Stomach (tissue), 4 donors: ENCODE measurements at regions not wholly inside any gene's neighbourhood (a gene's known extent, or its start where the extent isn't known, plus 50 kb on each side); places are given as distances from the start of the nearest gene placed in this dataset.
"Not testable (repeated sequence)": the region's sequence is repeated elsewhere in the genome, so short reads cannot be mapped to it uniquely, and the experiment has no call there.

Experiments
- CTCF ChIP-seq, 7 experiments: fragments of 450-650 bp in 4 of 7; fragments of 200-600 bp in 3 of 7; sonication (generic) in 3 of 7; IDR thresholded peaks; one replicate each; pipeline ENCODE4 v1.5.1; 2016 to 2019; ENCODE audit warnings: antibody characterized with exemption in 7 of 7, control low read depth in 2 of 7, mild to moderate bottlenecking in 1 of 7
- POLR2A ChIP-seq, 4 donors: fragments of 450-650 bp; IDR thresholded peaks; one replicate each; pipeline ENCODE4 v1.6.1; 2016; ENCODE audit warnings: antibody characterized with exemption in 4 of 4, control low read depth in 2 of 4, mild to moderate bottlenecking in 1 of 4, moderate library complexity in 1 of 4
- POLR2AphosphoS5 ChIP-seq, 3 donors: sonication (generic); formaldehyde crosslinking; IDR thresholded peaks; one replicate each; pipeline ENCODE4 v1.6.1; 2016; ENCODE audit warnings: antibody characterized with exemption in 3 of 3

- TF ChIP-seq POLR2A, CTCF, POLR2AphosphoS5 (IDR thresholded peaks at IDR 0.05): not testable (repeated sequence)
These were observed 225.7 kb upstream of the MDGA2 start for GRCh38 chr14:47901141-47901540.
